Natural killer cell (primary cell): ENCODE measurements at regions not wholly inside any gene's neighbourhood (a gene's known extent, or its start where the extent isn't known, plus 50 kb on each side); places are given as distances from the start of the nearest gene placed in this dataset.

Experiments
- ATAC-seq, 3 donors: fragments of 150-1000 bp in 2 of 3; fragments of 200-7000 bp in 1 of 3; cut with Tn5 transposase; 1 replicate in 1 of 3; 2 replicates in 2 of 3; pipeline ENCODE4 v1.10.0; 2021; ENCODE audit warnings: mild to moderate bottlenecking in 2 of 3, moderate library complexity in 2 of 3
- DNase-seq, 2 donors: peaks; one replicate each; pipeline versions ENCODE4 v3.0.0 to v3.0.0-alpha.2; 2013 to 2021; ENCODE audit warnings: mixed read lengths in 1 of 2
- H3K27ac ChIP-seq: one replicate; pipeline ENCODE4 v1.5.1; 2013; ENCODE audit warnings: mild to moderate bottlenecking, low read length
- H3K27me3 ChIP-seq: one replicate; pipeline ENCODE4 v1.6.1; 2013; ENCODE audit warnings: low read length; ENCODE audit not compliant: control insufficient read depth, insufficient read depth
- H3K36me3 ChIP-seq: one replicate; pipeline ENCODE4 v1.6.1; 2013; ENCODE audit warnings: low read length; ENCODE audit not compliant: control insufficient read depth, insufficient read depth
- H3K4me1 ChIP-seq: one replicate; pipeline ENCODE4 v1.6.1; 2013; ENCODE audit warnings: low read length; ENCODE audit not compliant: control insufficient read depth, insufficient read depth
- H3K4me3 ChIP-seq: one replicate; pipeline ENCODE4 v1.5.1; 2013; ENCODE audit warnings: low read length
- H3K9me3 ChIP-seq: one replicate; pipeline ENCODE4 v1.6.1; 2013; ENCODE audit warnings: low read length; ENCODE audit not compliant: control insufficient read depth, insufficient read depth
- H3K27ac Mint-ChIP-seq, 2 donors: one replicate each; pipeline ENCODE4 v1.8.0; 2022; ENCODE audit warnings: mild to moderate bottlenecking in 2 of 2, mixed read lengths in 2 of 2, moderate library complexity in 1 of 2
- H3K27me3 Mint-ChIP-seq, 2 donors: one replicate each; pipeline ENCODE4 v1.8.0; 2022; ENCODE audit warnings: low read depth in 2 of 2, mixed read lengths in 2 of 2
- H3K36me3 Mint-ChIP-seq: one replicate; pipeline ENCODE4 v1.8.0; 2022; ENCODE audit warnings: mixed read lengths
- H3K4me1 Mint-ChIP-seq, 2 donors: one replicate each; pipeline ENCODE4 v1.8.0; 2022; ENCODE audit warnings: mixed read lengths in 2 of 2
- H3K4me3 Mint-ChIP-seq: one replicate; pipeline ENCODE4 v1.8.0; 2022; ENCODE audit warnings: mild to moderate bottlenecking, moderate library complexity, mixed read lengths
- H3K9me3 Mint-ChIP-seq, 2 donors: one replicate each; pipeline ENCODE4 v1.8.0; 2022; ENCODE audit warnings: mixed read lengths in 2 of 2
- WGBS: methylation state at CpG from one replicate; pipeline ENCODE4 v1.1.7; 2013; ENCODE audit warnings: missing lambda C conversion rate; ENCODE audit not compliant: insufficient coverage; 5-methylcytosine and 5-hydroxymethylcytosine counted together
- intact Hi-C: fragments of 100-400 bp; cut with micrococcal nuclease; formaldehyde crosslinking; loops from one replicate; pipeline ENCODE4 v1.14.2; 2022
- TF ChIP-seq, protein P1 (sequence below): fragments of 200-600 bp; IDR thresholded peaks from one replicate; pipeline ENCODE4 v1.8.0; 2022; ENCODE audit warnings: antibody characterized with exemption

DNA sequence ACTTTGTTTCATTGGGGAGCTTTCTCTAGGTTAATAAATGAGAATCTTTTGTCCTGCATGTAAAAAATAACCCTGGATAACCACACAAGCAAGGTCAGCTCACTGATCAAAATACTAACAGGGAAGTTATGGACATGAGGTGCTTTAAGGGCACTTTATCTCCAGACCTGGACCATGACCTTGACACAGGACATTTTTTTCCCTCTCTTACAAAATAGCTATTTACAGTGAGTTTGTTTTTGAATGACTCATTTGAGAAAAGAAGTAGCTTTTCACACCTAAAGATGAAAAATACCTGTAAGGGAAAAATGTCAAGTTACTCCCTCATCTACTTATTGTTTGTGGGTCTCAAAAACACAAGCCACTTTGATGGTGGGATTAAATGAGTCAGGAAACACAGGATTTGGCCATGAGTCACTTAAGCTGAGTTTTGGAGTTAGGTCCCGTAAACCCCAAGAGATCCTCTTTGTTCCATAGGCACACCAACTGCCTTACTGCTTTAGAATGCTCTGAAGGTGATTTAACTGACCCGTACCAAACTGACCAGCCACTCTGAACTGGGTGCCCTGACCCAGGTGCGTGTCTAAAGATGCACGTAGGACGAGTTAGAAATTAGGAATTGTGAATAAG is 479.3 kb upstream of the NXPH2 start:
- Histone ChIP-seq H3K36me3 (no peaks in the 10 kb centered on the region), H3K4me3 (no peak overlapping the region), H3K4me1 (no peaks in the 10 kb centered on the region), H3K9me3 (no peaks in the 10 kb centered on the region), H3K27me3 (no peaks in the 10 kb centered on the region), H3K27ac (no peak overlapping the region)
- intact Hi-C loops: no loop called here
- no peaks in the 10 kb centered on the region for H3K27me3 Mint-ChIP-seq
- TF ChIP-seq, protein P1, sequence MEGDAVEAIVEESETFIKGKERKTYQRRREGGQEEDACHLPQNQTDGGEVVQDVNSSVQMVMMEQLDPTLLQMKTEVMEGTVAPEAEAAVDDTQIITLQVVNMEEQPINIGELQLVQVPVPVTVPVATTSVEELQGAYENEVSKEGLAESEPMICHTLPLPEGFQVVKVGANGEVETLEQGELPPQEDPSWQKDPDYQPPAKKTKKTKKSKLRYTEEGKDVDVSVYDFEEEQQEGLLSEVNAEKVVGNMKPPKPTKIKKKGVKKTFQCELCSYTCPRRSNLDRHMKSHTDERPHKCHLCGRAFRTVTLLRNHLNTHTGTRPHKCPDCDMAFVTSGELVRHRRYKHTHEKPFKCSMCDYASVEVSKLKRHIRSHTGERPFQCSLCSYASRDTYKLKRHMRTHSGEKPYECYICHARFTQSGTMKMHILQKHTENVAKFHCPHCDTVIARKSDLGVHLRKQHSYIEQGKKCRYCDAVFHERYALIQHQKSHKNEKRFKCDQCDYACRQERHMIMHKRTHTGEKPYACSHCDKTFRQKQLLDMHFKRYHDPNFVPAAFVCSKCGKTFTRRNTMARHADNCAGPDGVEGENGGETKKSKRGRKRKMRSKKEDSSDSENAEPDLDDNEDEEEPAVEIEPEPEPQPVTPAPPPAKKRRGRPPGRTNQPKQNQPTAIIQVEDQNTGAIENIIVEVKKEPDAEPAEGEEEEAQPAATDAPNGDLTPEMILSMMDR: no peak
- DNase-seq (no peak), ATAC-seq (no peak)
- H3K4me1 Mint-ChIP-seq: no peaks in the 10 kb centered on the region
- no peak overlapping the region for H3K4me3 Mint-ChIP-seq
- no peaks in the 10 kb centered on the region for H3K36me3 Mint-ChIP-seq
- no peak overlapping the region for H3K27ac Mint-ChIP-seq
- 83% methylated on average over 5 of the region's 5 CpGs for WGBS
- peaks cover 11 to 15% of the 10 kb centered on the region in 2 donors for H3K9me3 Mint-ChIP-seq

DNA sequence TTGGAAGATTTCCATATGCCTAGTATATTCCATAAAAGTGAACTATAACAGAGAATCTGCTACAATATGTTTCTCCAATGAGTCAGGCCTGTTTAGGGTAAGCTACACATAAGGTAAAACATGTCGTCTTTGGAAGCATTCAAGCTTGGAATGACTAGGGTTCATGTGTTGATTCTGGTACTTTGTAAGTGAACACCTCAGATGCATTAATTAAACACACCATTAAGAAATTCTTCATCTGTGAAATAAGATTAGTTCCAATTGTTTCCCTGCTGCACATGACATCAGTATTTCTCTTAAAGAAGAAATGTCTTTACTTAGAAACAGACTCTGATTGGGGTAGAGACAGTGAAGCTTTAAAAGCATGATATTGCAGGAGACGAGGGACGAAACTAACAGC is 461.1 kb upstream of the NXPH2 start:
- Histone ChIP-seq H3K27ac (no peak overlapping the region), H3K9me3 (no peaks in the 10 kb centered on the region), H3K4me3 (no peak overlapping the region), H3K27me3 (no peaks in the 10 kb centered on the region), H3K36me3 (no peaks in the 10 kb centered on the region), H3K4me1 (no peaks in the 10 kb centered on the region)
- Mint-ChIP-seq H3K9me3 (peaks cover 16 to 25% of the 10 kb centered on the region in 2 donors), H3K4me3 (no peak overlapping the region), H3K36me3 (no peaks in the 10 kb centered on the region), H3K27me3 (no peaks in the 10 kb centered on the region), H3K4me1 (no peaks in the 10 kb centered on the region), H3K27ac (no peak overlapping the region)
- ATAC-seq (no peak), DNase-seq (no peak)
- 84% methylated on average over 2 of the region's 3 CpGs for WGBS
- TF ChIP-seq, protein P1: no peak
- intact Hi-C loops: no loop called here

DNA sequence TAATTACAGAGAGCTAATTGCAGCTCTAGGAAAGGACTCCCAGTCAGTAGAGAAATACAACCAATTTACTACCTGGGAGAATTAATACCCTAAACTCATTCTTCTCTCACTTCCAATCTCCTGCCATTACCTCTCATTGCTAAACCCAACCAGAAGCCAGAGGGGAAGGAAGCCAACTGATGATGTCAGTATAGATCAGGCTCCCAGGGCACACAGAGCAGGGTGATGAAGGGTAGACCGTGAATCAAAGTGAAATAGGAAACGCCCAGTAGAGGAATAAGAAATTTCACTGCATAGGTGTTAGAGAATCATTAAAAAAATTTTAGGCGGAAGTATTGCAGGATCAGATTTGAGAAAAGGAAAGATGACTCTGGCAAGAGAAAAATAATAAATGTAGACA is 456.8 kb upstream of the NXPH2 start:
- Mint-ChIP-seq H3K9me3 (peaks cover 12 to 18% of the 10 kb centered on the region in 2 donors), H3K36me3 (no peaks in the 10 kb centered on the region), H3K4me1 (no peaks in the 10 kb centered on the region), H3K27ac (no peak overlapping the region), H3K27me3 (no peaks in the 10 kb centered on the region), H3K4me3 (no peak overlapping the region)
- H3K4me3 ChIP-seq: no peak overlapping the region
- intact Hi-C loops: no loop called here
- H3K27me3 ChIP-seq: no peaks in the 10 kb centered on the region
- ATAC-seq (no peak), DNase-seq (no peak)
- H3K4me1 ChIP-seq: no peaks in the 10 kb centered on the region
- H3K36me3 ChIP-seq: no peaks in the 10 kb centered on the region
- TF ChIP-seq, protein P1: no peak
- 83% methylated on average over 3 of the region's 3 CpGs for WGBS
- H3K27ac ChIP-seq: no peak overlapping the region
- H3K9me3 ChIP-seq: no peaks in the 10 kb centered on the region

DNA sequence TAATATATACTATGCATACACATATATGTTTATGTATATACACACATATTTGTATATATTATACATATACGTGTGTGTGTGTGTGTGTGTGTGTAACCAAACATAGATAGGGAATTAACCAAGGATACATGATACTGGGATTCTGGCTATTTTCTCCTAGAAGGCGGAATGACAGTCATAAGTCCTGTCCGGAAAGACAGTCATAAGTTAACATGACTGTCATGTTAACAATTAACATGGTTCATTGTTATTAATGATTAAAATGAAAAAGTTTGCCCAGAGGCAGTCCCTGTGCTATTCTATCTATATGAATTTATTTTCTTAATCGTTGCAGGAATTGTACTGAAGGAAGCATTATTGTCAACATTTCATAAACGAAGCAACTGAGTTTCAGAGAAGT is 450.7 kb upstream of the NXPH2 start:
- H3K36me3 ChIP-seq: no peaks in the 10 kb centered on the region
- 88% methylated on average over 2 of the region's 5 CpGs for WGBS

More for the DNA sequence above, 450.7 kb upstream of the NXPH2 start:
- Mint-ChIP-seq H3K27me3 (no peaks in the 10 kb centered on the region), H3K4me1 (no peaks in the 10 kb centered on the region), H3K27ac (no peak overlapping the region), H3K9me3 (peaks cover 21 to 29% of the 10 kb centered on the region in 2 donors), H3K36me3 (peaks cover 9% of the 10 kb centered on the region), H3K4me3 (no peak overlapping the region)
- no peaks in the 10 kb centered on the region for H3K9me3 ChIP-seq
- H3K27me3 ChIP-seq: no peaks in the 10 kb centered on the region
- no peaks in the 10 kb centered on the region for H3K4me1 ChIP-seq
- TF ChIP-seq, protein P1: no peak
- intact Hi-C loops: no loop called here
- H3K4me3 ChIP-seq: no peak overlapping the region
- ATAC-seq (no peak), DNase-seq (no peak)
- no peak overlapping the region for H3K27ac ChIP-seq
